HG03135 (cell line): ENCODE measurements at regions not wholly inside any gene's neighbourhood (a gene's known extent, or its start where the extent isn't known, plus 50 kb on each side); places are given as distances from the start of the nearest gene placed in this dataset.
A peak's percentile ranks its signal among the peaks of the same experiment; 100 is the strongest.
"Not testable (repeated sequence)": the region's sequence is repeated elsewhere in the genome, so short reads cannot be mapped to it uniquely, and the experiment has no call there.

ENCODE experiments used
- ATAC-seq: cut with Tn5 transposase; IDR thresholded peaks from one replicate; pipeline ENCODE4 v1.9.1; 2021; ENCODE audit warnings: mild to moderate bottlenecking, moderate library complexity; ENCODE audit not compliant: unreplicated experiment

GRCh38 chr1:219434923-219435297, 178.0 kb downstream of the ZC3H11B start:
- no peak for ATAC-seq

- no peak for ATAC-seq
These were observed 178.5 kb downstream of the ZC3H11B start for GRCh38 chr1:219434285-219434922.

DNA sequence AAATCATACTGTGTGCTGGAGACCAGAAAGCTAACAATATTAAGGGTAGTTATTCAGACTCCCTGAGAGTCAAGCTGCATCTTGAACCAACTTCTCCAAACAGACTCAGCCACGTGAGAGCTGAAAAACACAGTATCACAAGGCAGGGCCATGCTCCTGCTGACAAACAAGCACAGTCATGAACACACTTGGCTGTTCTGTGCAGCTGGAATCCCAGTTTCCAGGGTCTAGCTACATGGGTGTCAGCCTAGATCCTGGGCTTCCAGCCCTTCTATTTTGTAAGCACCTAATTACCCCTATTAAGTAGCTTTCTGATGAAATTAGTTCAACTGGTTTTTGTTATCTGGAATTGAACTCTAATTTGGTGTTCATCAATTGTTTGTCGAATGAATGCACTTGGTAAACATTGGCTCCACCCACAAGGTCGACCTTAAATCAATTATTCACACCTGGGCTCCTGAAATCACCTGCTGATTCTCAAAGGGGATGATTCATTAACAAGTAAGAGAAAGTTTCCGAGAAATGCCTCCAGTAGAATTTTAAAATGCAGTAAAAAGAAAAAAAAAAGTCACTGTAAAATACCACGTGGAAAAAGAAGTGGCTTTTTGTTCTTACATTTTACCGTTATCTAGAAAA, 179.3 kb downstream of the ZC3H11B start:
- no peak for ATAC-seq

DNA sequence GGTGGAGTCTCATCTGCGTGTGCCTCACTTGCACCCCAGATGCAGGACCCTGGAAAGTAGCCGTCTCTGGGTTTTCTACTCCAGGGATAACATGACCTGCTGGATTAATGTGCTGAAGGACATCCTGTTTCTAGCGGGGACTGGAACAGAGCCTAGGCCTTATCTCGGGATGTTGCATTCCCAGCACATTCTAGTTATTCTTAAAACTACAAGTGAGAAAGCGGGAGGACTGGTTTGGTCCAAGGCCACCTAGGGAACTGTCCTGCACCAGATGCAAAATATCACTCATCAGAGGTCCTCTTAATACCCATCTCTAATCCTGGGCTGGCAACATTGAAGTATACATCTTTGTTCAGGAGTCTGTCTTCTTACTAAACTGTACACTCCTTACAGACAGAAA, 179.9 kb downstream of the ZC3H11B start:
- no peak for ATAC-seq

DNA sequence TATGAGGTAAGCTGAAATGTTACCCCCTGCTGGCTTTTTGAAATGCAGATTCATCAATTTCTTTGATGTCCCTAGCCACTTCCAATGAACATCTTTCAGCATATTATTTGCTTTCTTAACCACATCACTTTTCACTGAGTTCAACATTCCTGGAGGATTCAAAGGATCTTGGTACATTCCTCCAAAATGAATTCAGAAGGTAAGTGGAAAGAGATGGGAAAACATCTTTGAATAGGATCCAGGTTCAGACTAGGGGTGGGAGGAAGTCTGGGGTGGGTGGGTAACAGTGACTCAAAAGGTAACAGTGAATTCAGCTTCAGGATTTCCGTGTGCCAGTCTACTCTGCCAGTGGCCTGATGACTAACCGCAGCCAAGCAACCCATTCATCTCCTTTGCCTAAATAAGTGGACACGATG, 180.7 kb downstream of the ZC3H11B start:
- no peak for ATAC-seq

DNA sequence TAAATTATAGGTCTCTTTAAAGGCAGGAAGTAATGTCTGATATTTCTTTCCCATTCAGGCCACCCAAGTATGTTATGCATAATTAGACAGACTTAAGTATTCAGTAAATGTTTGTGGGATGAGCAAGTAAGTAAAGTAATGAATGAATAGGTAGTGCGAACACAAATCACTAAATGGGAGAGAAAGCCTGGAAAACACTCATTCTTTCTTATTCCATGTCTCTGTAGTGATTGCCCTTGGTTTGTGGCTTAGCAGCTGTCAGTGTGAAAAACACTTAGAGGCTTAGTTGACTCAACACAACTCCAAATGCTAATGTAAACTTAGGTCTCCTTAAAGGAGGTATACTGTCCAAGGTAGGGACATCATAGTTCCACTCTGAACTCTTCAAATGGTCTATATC, 182.5 kb downstream of the ZC3H11B start:
- ATAC-seq = no peak

DNA sequence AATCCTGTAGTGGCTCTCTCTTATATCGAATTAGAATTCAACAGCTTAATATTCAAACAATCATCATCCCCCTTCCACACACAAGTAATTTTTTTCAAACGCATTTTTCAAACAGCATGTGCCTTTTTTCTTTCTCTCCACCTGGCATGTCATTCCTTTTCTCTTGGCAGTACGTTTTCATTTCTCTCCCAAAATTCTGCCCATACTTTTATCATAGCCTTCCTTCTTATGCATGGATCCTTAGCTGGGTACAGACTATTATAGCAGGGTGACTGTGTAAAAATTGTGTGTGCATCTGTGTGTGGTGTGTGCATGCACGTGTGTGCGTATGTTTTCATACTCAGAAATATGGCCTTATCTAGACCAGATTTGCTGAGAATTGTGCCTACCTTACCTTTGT, 184.3 kb downstream of the ZC3H11B start:
- no peak for ATAC-seq

- ATAC-seq = no peak
These were observed 184.9 kb downstream of the ZC3H11B start for GRCh38 chr1:219427989-219428388.

- ATAC-seq = no peak
These were observed 185.5 kb downstream of the ZC3H11B start for GRCh38 chr1:219427403-219427802.

DNA sequence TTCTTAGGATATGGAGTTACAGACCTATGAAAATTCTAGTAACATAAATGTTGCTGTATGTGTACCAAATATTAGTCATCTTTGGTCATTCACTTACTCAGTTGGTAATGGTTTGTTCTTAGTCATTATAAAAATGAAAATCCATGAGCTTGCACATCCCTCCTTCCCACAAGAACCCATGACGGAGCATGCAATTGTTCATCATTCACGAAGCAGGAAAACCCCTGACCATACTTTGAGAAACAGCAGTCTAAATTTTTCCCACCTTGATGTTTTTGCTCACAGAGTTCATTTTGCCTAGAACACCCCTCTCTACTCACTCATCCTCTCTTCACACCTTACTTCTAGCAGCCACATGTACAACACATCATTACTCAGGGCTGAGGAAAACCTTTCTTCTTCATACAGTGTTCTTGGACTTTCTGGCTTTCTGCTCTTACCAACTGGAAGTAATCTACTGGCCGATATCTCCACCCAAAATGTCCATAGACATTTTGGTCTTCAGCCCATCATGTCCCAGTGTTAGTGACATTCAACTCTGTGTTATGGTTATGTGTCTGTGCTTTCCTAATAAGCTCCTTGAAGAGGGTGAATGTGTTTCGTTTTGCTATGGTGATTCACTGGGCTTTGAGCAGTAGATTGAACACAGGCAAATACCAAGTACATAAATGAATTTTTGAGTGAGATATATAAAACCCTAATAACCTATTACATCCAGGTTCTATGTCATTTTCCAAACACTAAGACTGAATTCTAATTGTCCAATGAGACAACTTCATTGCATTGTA, 189.9 kb downstream of the ZC3H11B start:
- no peak for ATAC-seq

GRCh38 chr1:219420913-219421312, 192.0 kb downstream of the ZC3H11B start:
- ATAC-seq = no peak

- no peak for ATAC-seq
These were observed 193.0 kb downstream of the ZC3H11B start for GRCh38 chr1:219419860-219420259.

DNA sequence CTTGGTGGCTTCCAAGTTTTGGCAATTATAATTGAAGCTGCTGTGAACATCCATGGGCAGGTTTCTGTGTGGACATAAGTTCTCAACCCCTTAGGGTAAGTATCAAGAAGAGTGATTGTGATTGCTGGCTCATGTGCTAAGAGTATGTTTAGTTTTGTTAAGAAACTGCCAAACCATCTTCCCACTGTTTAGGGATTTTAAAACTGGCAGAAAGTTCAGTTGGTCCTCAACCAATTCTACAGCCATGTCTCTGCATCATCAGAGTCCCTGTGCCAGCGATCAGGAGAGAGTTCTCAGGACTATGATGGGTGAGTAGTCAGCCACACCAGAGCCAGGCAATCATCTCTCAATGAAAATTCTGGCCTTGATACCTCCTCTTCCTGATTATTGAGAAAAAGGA, 193.8 kb downstream of the ZC3H11B start:
- ATAC-seq = no peak

DNA sequence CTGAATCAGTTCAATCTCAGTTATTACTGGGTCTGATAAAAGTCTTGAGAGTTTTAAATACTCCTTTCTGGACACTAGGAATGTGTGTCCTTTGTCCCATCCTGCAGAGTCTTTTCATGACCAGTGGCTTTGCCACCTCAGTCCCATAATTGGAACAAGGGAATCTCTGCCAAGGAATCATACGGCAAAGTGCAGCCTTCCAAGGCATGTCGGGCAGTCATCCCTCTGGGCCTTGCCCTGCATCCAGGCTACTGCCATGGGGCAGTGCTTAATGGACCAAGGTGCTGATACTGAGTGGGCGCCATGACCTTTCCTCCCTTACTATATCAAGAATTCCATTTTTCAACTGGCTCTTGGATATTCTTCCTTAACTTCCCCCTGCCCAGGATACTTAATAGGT, 195.3 kb downstream of the ZC3H11B start:
- no peak for ATAC-seq

- ATAC-seq = peak; percentile 90
These were observed 196.2 kb downstream of the ZC3H11B start for GRCh38 chr1:219416598-219417238.

GRCh38 chr1:219415915-219416314, 197.0 kb downstream of the ZC3H11B start:
- no peak for ATAC-seq

DNA sequence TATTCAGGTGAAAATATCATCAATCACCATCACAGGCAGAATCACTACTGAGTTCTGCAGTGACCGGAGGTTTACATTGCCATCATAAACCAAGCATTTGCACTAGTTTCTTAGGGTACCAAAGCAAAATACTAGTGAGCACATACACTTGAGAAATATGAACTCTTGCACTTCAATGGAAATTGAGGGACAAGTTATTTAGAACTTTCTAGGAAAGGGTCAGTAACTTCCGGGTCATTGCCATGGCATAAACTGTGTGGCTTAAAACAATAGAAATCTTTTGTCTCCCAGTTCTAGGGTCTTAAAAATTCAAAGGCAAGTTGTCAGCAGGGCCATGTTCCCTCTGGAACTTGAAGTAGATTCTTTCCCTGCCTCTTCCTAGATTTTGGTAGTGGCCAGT, 197.5 kb downstream of the ZC3H11B start:
- ATAC-seq = no peak

DNA sequence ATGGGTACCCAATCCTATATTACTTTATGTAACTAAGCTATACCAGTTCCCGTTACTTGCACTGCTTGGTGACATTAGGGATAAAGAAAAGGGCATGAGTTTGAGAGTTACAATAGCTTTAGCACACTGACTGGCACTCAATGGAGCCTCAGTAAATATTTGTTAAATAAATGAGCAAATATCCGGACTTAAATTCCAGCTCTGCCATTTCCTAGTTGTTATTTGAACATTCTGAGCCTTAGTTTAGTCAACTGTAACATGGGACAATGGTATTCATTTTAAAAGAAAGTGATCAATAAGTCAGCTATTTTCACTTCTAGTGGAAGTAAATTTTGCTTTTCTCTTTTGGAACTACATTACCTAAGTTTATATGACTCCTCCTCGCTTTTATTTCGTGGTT, 198.7 kb downstream of the ZC3H11B start:
- ATAC-seq = no peak

DNA sequence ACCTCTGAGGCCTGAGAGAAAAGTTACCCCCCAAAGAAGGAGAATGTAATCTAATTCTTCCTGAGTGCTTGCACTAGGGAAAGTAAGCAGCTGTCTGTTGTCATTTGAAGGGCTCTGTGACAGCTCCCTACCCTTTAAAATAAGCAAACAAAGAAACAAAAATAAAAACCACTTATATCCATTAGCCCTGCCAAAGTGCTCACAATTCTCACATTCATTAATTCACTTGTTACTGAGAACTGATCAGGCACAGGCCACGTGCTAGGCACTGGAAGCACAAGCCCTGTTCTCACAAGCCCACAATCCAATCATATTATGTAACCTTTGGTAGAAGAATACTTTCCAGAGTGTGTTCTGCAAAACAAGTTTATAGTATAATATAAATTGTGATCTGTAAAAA, 199.4 kb downstream of the ZC3H11B start:
- ATAC-seq = no peak

GRCh38 chr1:219412772-219413171, 200.1 kb downstream of the ZC3H11B start:
- no peak for ATAC-seq

- not testable (repeated sequence) for ATAC-seq
These were observed 202.2 kb downstream of the ZC3H11B start for GRCh38 chr1:219410721-219411120.
